A549 (cell line): ENCODE measurements at regions not wholly inside any gene's neighbourhood (a gene's known extent, or its start where the extent isn't known, plus 50 kb on each side); places are given as distances from the start of the nearest gene placed in this dataset.

Experiments
- ATAC-seq, 2 experiments: fragments of 200-7000 bp in 1 of 2; fragments of >200 bp in 1 of 2; cut with Nextera tagmentation in 1 of 2; cut with Tn5 transposase in 1 of 2; 3 replicates each; pipeline versions ENCODE4 v1.8.0 to v1.9.1; 2018 to 2020; ENCODE audit warnings: mild to moderate bottlenecking in 1 of 2, moderate library complexity in 1 of 2
- CTCF ChIA-PET: fragments of 300-600 bp; sonication (Branson Sonifier 250); formaldehyde crosslinking; extraction: SDS; loops from one replicate; lab custom pipeline; 2021; ENCODE audit warnings: antibody characterized with exemption, inconsistent platforms; lab: Yijun Ruan, JAX
- POLR2A ChIA-PET: fragments of 350-600 bp; formaldehyde crosslinking; extraction: SDS; loops from one replicate; lab custom pipeline; 2021; ENCODE audit warnings: antibody characterized with exemption, inconsistent platforms; lab: Yijun Ruan, JAX
- DNase-seq, 2 experiments: peaks; one replicate each; pipeline versions ENCODE4 v3.0.0 to v3.0.0-alpha.2; 2011 to 2016; ENCODE audit warnings: low read depth in 1 of 2, low spot score in 1 of 2
- FAIRE-seq: peaks from 2 replicates; lab custom pipeline; 2011; peaks lifted over from hg19 to GRCh38; lab: Jason Lieb, UNC
- H3K27ac ChIP-seq, 2 experiments: fragments of >200 bp; sonication (Bioruptor Twin); formaldehyde crosslinking; 3 replicates each; pipeline ENCODE4 v1.5.1; 2016 to 2017
- H3K4me1 ChIP-seq: fragments of >200 bp; sonication (Bioruptor Twin); formaldehyde crosslinking; 3 replicates; pipeline ENCODE4 v1.6.1; 2016
- H3K4me2 ChIP-seq: fragments of >200 bp; sonication (Bioruptor Twin); formaldehyde crosslinking; 3 replicates; pipeline ENCODE4 v1.6.1; 2016
- H3K4me3 ChIP-seq: fragments of >200 bp; sonication (Bioruptor Twin); formaldehyde crosslinking; 3 replicates; pipeline ENCODE4 v1.5.1; 2016
- H3K9me3 ChIP-seq: fragments of >200 bp; sonication (Bioruptor Twin); formaldehyde crosslinking; 3 replicates; pipeline ENCODE4 v1.6.1; 2016
- BHLHE40 ChIP-seq: IDR thresholded peaks from 2 replicates; pipeline ENCODE4 v1.6.1; 2012; ENCODE audit warnings: low read depth, low read length, inconsistent platforms
- CBX8 ChIP-seq: fragments of 200-600 bp; sonication (generic); IDR thresholded peaks from 2 replicates; pipeline ENCODE4 v1.6.1; 2016
- CHD2 ChIP-seq: fragments of 150-350 bp; IDR thresholded peaks from 2 replicates; pipeline ENCODE4 v1.6.1; 2014; ENCODE audit warnings: low read length; ENCODE audit not compliant: partially characterized antibody
- E2F6 ChIP-seq: IDR thresholded peaks from 2 replicates; pipeline ENCODE4 v1.6.1; 2012; ENCODE audit warnings: low read depth, borderline replicate concordance
- EHMT2 ChIP-seq: fragments of 200-600 bp; sonication (generic); IDR thresholded peaks from 2 replicates; pipeline ENCODE4 v1.6.1; 2016; ENCODE audit warnings: antibody characterized with exemption, low read depth, mild to moderate bottlenecking, moderate library complexity
- EP300 ChIP-seq, 2 experiments: fragments of >200 bp; sonication (Bioruptor Twin); formaldehyde crosslinking; IDR thresholded peaks; 2 replicates in 1 of 2; 3 replicates in 1 of 2; pipeline ENCODE4 v1.6.1; 2016 to 2017
- GATA3 ChIP-seq: IDR thresholded peaks from 2 replicates; pipeline ENCODE4 v1.6.1; 2012; ENCODE audit warnings: borderline replicate concordance
- HDAC2 ChIP-seq: fragments of 200-600 bp; sonication (generic); IDR thresholded peaks from 2 replicates; pipeline ENCODE4 v1.6.1; 2016
- HOXA7 ChIP-seq: fragments of 250-450 bp; sonication (Bioruptor Pico); IDR thresholded peaks from 2 replicates; pipeline ENCODE4 v1.5.0; 2020; ENCODE audit warnings: mild to moderate bottlenecking, moderate library complexity
- HOXB5 ChIP-seq: fragments of 250-450 bp; sonication (Bioruptor Pico); IDR thresholded peaks from 2 replicates; pipeline ENCODE4 v1.5.0; 2020; ENCODE audit warnings: mild to moderate bottlenecking, moderate library complexity
- NR3C1 ChIP-seq: fragments of >200 bp; sonication (Bioruptor Twin); formaldehyde crosslinking; IDR thresholded peaks from 3 replicates; pipeline ENCODE4 v1.6.1; 2017
- PHF8 ChIP-seq: fragments of 200-600 bp; sonication (generic); IDR thresholded peaks from 2 replicates; pipeline ENCODE4 v1.6.1; 2016; ENCODE audit warnings: low read depth, mild to moderate bottlenecking, antibody characterized with exemption, moderate library complexity, borderline replicate concordance
- TFCP2L1 ChIP-seq: fragments of 250-450 bp; sonication (Bioruptor Pico); IDR thresholded peaks from 2 replicates; pipeline ENCODE4 v1.5.0; 2021; ENCODE audit warnings: mild to moderate bottlenecking
- TP53 ChIP-seq: fragments of 250-450 bp; sonication (Bioruptor Pico); IDR thresholded peaks from 2 replicates; pipeline ENCODE4 v1.5.0; 2021; ENCODE audit warnings: mild to moderate bottlenecking, moderate library complexity
- ZSCAN20 ChIP-seq: fragments of 250-450 bp; sonication (Bioruptor Pico); IDR thresholded peaks from 2 replicates; pipeline ENCODE4 v1.8.0; 2022; ENCODE audit warnings: mild to moderate bottlenecking, moderate library complexity
- WGBS: methylation state at CpG from one replicate; pipeline ENCODE4 v1.1.6; 2017; ENCODE audit errors: missing lambda C conversion rate; 5-methylcytosine and 5-hydroxymethylcytosine counted together
- TF ChIP-seq, protein P1 (sequence below): fragments of 250-450 bp; sonication (Bioruptor Pico); IDR thresholded peaks from 2 replicates; pipeline ENCODE4 v1.5.0; 2021; ENCODE audit warnings: mild to moderate bottlenecking, moderate library complexity, borderline replicate concordance
- TF ChIP-seq, protein P2 (sequence below): fragments of 150-350 bp; IDR thresholded peaks from 2 replicates; pipeline ENCODE4 v1.6.1; 2014; ENCODE audit warnings: low read depth, mild to moderate bottlenecking, low read length
- TF ChIP-seq, protein P3 (sequence below): IDR thresholded peaks from 2 replicates; pipeline ENCODE4 v1.6.1; 2012

GRCh38 chr13:65026505-65026904 lies 2203.6 kb downstream of the PCDH9 start:
- 28% methylated on average over 2 of the region's 2 CpGs for WGBS
- ChIA-PET POLR2A (no interaction called here), CTCF (no interaction called here)
- Histone ChIP-seq H3K27ac (no peak overlapping the region), H3K4me2 (no peak overlapping the region), H3K4me1 (no peaks in the 10 kb centered on the region), H3K4me3 (no peak overlapping the region)
- DNase-seq, result no peak
- ATAC-seq, result no peak
- TF ChIP-seq, protein P1, sequence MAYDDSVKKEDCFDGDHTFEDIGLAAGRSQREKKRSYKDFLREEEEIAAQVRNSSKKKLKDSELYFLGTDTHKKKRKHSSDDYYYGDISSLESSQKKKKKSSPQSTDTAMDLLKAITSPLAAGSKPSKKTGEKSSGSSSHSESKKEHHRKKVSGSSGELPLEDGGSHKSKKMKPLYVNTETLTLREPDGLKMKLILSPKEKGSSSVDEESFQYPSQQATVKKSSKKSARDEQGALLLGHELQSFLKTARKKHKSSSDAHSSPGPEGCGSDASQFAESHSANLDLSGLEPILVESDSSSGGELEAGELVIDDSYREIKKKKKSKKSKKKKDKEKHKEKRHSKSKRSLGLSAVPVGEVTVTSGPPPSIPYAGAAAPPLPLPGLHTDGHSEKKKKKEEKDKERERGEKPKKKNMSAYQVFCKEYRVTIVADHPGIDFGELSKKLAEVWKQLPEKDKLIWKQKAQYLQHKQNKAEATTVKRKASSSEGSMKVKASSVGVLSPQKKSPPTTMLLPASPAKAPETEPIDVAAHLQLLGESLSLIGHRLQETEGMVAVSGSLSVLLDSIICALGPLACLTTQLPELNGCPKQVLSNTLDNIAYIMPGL, result no peak
- TF ChIP-seq HOXB5 (CRISPR knock-in tag) (no peak), CHD2 (no peak), GATA3 (no peak), HDAC2 (no peak), BHLHE40 (no peak), EP300 (IDR thresholded peaks at IDR 0.05) (no peak), CBX8 (no peak), TP53 (CRISPR knock-in tag) (no peak), E2F6 (no peak), PHF8 (no peak)
- TF ChIP-seq, protein P2, sequence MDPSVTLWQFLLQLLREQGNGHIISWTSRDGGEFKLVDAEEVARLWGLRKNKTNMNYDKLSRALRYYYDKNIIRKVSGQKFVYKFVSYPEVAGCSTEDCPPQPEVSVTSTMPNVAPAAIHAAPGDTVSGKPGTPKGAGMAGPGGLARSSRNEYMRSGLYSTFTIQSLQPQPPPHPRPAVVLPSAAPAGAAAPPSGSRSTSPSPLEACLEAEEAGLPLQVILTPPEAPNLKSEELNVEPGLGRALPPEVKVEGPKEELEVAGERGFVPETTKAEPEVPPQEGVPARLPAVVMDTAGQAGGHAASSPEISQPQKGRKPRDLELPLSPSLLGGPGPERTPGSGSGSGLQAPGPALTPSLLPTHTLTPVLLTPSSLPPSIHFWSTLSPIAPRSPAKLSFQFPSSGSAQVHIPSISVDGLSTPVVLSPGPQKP, result no peak
- TF ChIP-seq, protein P3, sequence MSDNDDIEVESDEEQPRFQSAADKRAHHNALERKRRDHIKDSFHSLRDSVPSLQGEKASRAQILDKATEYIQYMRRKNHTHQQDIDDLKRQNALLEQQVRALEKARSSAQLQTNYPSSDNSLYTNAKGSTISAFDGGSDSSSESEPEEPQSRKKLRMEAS, result no peak
- TF ChIP-seq, all 56 proteins: peak for 0
- no peaks in the 10 kb centered on the region for H3K9me3 ChIP-seq
- FAIRE-seq, result no peak

DNA sequence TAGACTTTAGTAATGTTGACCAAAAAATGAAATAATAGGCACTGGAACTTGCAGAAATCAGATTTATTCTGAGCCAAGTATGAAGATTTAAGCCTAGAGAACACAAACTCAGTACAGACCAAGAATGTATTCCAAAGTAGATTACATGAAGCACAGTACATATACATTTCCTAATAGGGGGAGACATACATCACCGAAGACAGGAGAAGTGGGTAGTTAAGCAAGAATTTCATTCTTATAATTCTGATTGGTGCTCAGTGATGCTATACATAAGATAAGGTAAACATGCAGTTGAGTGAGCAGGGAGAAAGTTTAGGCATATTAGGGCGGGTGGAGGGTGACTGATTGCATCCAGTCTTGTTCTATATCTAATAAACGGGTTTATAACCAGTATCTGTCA lies 2218.8 kb downstream of the PCDH9 start:
- Histone ChIP-seq H3K9me3 (no peaks in the 10 kb centered on the region), H3K4me3 (no peak overlapping the region), H3K27ac (no peak overlapping the region), H3K4me2 (no peak overlapping the region), H3K4me1 (no peaks in the 10 kb centered on the region)
- ATAC-seq (no peak), FAIRE-seq (no peak), DNase-seq (no peak)
- TF ChIP-seq HOXA7 (no peak), EHMT2 (no peak), EP300 (IDR thresholded peaks at IDR 0.05) (no peak), NR3C1 (no peak), ZSCAN20 (no peak)
- CTCF ChIA-PET, result no interaction called here
- 40% methylated on average over 3 of the region's 3 CpGs for WGBS
- POLR2A ChIA-PET, result no interaction called here

GRCh38 chr13:64997438-64997837 lies 2232.7 kb downstream of the PCDH9 start:
- ChIA-PET POLR2A (no interaction called here), CTCF (no interaction called here)
- no peak overlapping the region for H3K4me3 ChIP-seq
- 65% methylated on average over 5 of the region's 5 CpGs for WGBS
- ATAC-seq (no peak), FAIRE-seq (no peak), DNase-seq (no peak)
- no peaks in the 10 kb centered on the region for H3K4me1 ChIP-seq
- H3K9me3 ChIP-seq, result no peaks in the 10 kb centered on the region
- TF ChIP-seq PHF8 (no peak), HDAC2 (no peak), HOXB5 (CRISPR knock-in tag) (no peak), TFCP2L1 (CRISPR knock-in tag) (no peak)
- H3K27ac ChIP-seq, result no peak overlapping the region
- H3K4me2 ChIP-seq, result no peak overlapping the region
